GM12873 (cell line): ENCODE measurements at regions not wholly inside any gene's neighbourhood (a gene's known extent, or its start where the extent isn't known, plus 50 kb on each side); places are given as distances from the start of the nearest gene placed in this dataset.

Experiments used
- CTCF ChIP-seq: IDR thresholded peaks from 2 replicates; pipeline ENCODE4 v1.5.1; 2012; ENCODE audit warnings: low read depth, mild to moderate bottlenecking, moderate library complexity, low read length, control low read depth; ENCODE audit not compliant: insufficient read depth; ENCODE audit errors: missing control alignments

- no peak for TF ChIP-seq CTCF
Observed at GRCh38 chr13:61738236-61738750, 322.6 kb upstream of the PCDH20 start.

- no peak for TF ChIP-seq CTCF
Observed at GRCh38 chr13:61734683-61735082, 319.0 kb upstream of the PCDH20 start.

- no peak for TF ChIP-seq CTCF
Observed at GRCh38 chr13:61728471-61728870, 312.8 kb upstream of the PCDH20 start.

- no peak for TF ChIP-seq CTCF
Observed at GRCh38 chr13:61727767-61728166, 312.1 kb upstream of the PCDH20 start.

- TF ChIP-seq CTCF, result no peak
Observed at GRCh38 chr13:61725806-61726205, 310.2 kb upstream of the PCDH20 start.

GRCh38 chr13:61722119-61722518 is 306.5 kb upstream of the PCDH20 start:
- no peak for TF ChIP-seq CTCF

- TF ChIP-seq CTCF, result no peak
Observed at GRCh38 chr13:61712621-61713020, 297.0 kb upstream of the PCDH20 start.
